Prostate gland (tissue), 2 donors: ENCODE measurements at regions not wholly inside any gene's neighbourhood (a gene's known extent, or its start where the extent isn't known, plus 50 kb on each side); places are given as distances from the start of the nearest gene placed in this dataset.

ENCODE experiments used
- DNase-seq: peaks from one replicate; pipeline ENCODE4 v3.0.0-alpha.2; 2019; ENCODE audit warnings: low spot score
- H3K27ac ChIP-seq, 2 donors: fragments of 200-600 bp; sonication (generic); 2 replicates each; pipeline ENCODE4 v1.5.1; 2017 to 2019
- H3K27me3 ChIP-seq: fragments of 200-600 bp; sonication (generic); replicated peaks from 2 replicates; pipeline ENCODE4 v1.5.1; 2019; ENCODE audit not compliant: insufficient read depth
- H3K36me3 ChIP-seq, 2 donors: fragments of 200-600 bp; sonication (generic); 1 replicate in 1 of 2; 2 replicates in 1 of 2; pipeline versions ENCODE4 v1.5.1 to v1.8.1; 2017 to 2019
- H3K4me1 ChIP-seq: fragments of 200-600 bp; sonication (generic); replicated peaks from 2 replicates; pipeline ENCODE4 v1.5.1; 2019
- H3K4me3 ChIP-seq, 2 donors: fragments of 200-600 bp; sonication (generic); 2 replicates each; pipeline ENCODE4 v1.5.1; 2017 to 2019
- H3K9me3 ChIP-seq: fragments of 200-600 bp; sonication (generic); 2 replicates; pipeline ENCODE4 v1.5.1; 2017
- CTCF ChIP-seq, 4 experiments: fragments of 200-600 bp in 2 of 4; fragments of 450-650 bp in 2 of 4; sonication (generic) in 2 of 4; IDR thresholded peaks; 1 replicate in 3 of 4; 2 replicates in 1 of 4; pipeline ENCODE4 v1.5.1; 2016 to 2019; ENCODE audit warnings: antibody characterized with exemption in 4 of 4, mild to moderate bottlenecking in 2 of 4, moderate library complexity in 2 of 4
- POLR2A ChIP-seq: fragments of 450-650 bp; IDR thresholded peaks from one replicate; pipeline ENCODE4 v1.6.1; 2016; ENCODE audit warnings: antibody characterized with exemption, mild to moderate bottlenecking
- POLR2AphosphoS5 ChIP-seq: sonication (generic); formaldehyde crosslinking; IDR thresholded peaks from one replicate; pipeline ENCODE4 v1.6.1; 2017; ENCODE audit warnings: antibody characterized with exemption
- WGBS: methylation state at CpG from one replicate; pipeline ENCODE4 v1.1.5; 2018; 5-methylcytosine and 5-hydroxymethylcytosine counted together
- intact Hi-C: fragments of 100-400 bp; cut with DNase I; formaldehyde crosslinking; loops from one replicate; pipeline ENCODE4 v1.14.2; 2022

DNA sequence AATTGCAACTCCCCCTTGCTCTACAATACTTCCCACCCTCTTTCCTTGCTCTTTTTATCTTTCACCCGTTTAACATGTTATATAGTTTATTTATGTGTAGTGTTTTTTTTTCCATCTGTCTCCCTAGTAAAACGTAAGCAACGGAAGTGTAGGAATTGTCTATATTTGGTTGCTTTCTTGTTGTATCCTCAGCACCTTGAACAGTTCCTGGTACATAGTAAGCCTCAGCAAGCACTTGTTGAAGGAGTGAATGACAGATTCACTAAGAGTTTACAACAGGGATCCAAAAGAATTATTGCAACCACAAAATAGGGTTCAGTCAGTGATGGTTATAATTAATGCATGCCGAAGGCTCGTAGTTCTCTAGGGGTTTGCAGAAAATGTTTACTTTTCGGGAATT lies 242.7 kb downstream of the SAMD5 start:
- Histone ChIP-seq H3K4me1 (no peaks in the 10 kb centered on the region), H3K4me3 (no peak overlapping the region), H3K9me3 (no peaks in the 10 kb centered on the region), H3K27ac (no peak overlapping the region), H3K36me3 (no peaks in the 10 kb centered on the region), H3K27me3 (no peaks in the 10 kb centered on the region)
- TF ChIP-seq CTCF (IDR thresholded peaks at IDR 0.05) (no peak), POLR2A (no peak), POLR2AphosphoS5 (no peak)
- intact Hi-C loops = no loop called here
- DNase-seq = no peak
- 78% methylated on average over 6 of the region's 6 CpGs for WGBS

DNA sequence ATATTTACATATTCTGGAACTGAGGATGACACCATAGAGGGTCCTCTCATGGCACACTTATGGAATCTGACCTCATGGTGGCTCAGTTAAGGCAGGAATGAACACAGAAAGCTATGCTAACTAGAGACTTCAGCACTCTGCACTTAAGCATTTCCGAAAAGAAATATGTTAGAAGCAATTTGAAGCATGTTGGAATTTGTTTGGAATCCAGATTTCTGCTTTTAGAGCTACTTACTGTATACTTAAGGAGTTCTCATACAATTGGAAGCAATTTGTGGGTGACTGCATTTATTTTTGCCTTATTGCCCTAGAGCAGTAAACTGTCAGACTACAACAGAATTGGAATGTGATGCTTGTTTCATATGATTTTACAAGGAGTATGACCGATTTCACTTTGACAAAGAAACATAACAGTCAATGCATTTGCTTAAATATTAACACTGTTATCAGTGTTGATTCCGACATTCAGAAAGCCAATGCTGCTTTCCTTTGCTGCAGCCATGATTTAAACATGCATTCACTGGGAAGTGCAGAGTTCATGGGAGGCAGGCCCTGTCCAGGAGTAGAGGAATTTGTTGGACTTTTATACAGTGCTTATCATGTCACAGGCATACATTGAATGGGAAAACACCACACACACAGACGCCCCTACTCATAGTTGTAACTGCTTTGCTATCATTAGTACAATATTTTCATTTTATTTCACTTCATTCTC lies 244.4 kb downstream of the SAMD5 start:
- 31% methylated on average over 4 of the region's 4 CpGs for WGBS
- H3K36me3 ChIP-seq = no peaks in the 10 kb centered on the region
- no peaks in the 10 kb centered on the region for H3K4me1 ChIP-seq
- no peak for DNase-seq
- no peaks in the 10 kb centered on the region for H3K9me3 ChIP-seq
- H3K4me3 ChIP-seq = no peak overlapping the region
- TF ChIP-seq POLR2AphosphoS5 = no peak
- TF ChIP-seq POLR2A = no peak
- no peak for TF ChIP-seq CTCF (IDR thresholded peaks at IDR 0.05)
- intact Hi-C loops = no loop called here
- no peak overlapping the region for H3K27ac ChIP-seq
- no peaks in the 10 kb centered on the region for H3K27me3 ChIP-seq

DNA sequence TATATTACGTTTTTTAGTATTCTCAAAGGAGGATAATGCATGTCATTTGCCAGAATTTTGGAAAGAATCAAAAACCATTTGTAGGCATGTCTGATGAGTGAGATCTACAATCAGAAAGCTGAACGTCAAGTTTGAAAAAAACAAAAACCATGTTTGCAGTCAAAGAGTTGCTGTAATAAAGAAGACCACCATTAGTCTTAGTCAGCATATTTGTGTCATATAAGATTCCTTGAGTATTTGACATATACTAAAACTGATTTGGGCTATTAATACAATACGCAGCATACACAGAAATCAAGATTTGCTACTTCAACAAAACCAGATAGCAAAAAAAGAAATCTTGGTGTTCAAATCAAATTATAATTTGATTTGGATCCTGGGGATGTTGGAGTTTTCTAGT lies 247.5 kb downstream of the SAMD5 start:
- WGBS = 90% methylated on average over 3 of the region's 3 CpGs
- DNase-seq = no peak
- H3K4me1 ChIP-seq = no peaks in the 10 kb centered on the region
- H3K4me3 ChIP-seq = no peak overlapping the region
- H3K36me3 ChIP-seq = no peaks in the 10 kb centered on the region
- H3K27ac ChIP-seq = no peak overlapping the region
- no peaks in the 10 kb centered on the region for H3K27me3 ChIP-seq
- no peak for TF ChIP-seq POLR2AphosphoS5
- no peak for TF ChIP-seq CTCF (IDR thresholded peaks at IDR 0.05)
- TF ChIP-seq POLR2A = no peak
- no peaks in the 10 kb centered on the region for H3K9me3 ChIP-seq
- intact Hi-C loops = no loop called here

- Histone ChIP-seq H3K4me3 (no peak overlapping the region), H3K4me1 (no peaks in the 10 kb centered on the region), H3K27ac (no peak overlapping the region), H3K27me3 (no peaks in the 10 kb centered on the region), H3K36me3 (no peaks in the 10 kb centered on the region), H3K9me3 (no peaks in the 10 kb centered on the region)
- WGBS = 47% methylated on average over 3 of the region's 3 CpGs
- intact Hi-C loops = no loop called here
- no peak for DNase-seq
- TF ChIP-seq POLR2AphosphoS5 = no peak
- TF ChIP-seq CTCF (IDR thresholded peaks at IDR 0.05) = no peak
- TF ChIP-seq POLR2A = no peak
Measured at GRCh38 chr6:147756891-147757290, 248.4 kb downstream of the SAMD5 start.

DNA sequence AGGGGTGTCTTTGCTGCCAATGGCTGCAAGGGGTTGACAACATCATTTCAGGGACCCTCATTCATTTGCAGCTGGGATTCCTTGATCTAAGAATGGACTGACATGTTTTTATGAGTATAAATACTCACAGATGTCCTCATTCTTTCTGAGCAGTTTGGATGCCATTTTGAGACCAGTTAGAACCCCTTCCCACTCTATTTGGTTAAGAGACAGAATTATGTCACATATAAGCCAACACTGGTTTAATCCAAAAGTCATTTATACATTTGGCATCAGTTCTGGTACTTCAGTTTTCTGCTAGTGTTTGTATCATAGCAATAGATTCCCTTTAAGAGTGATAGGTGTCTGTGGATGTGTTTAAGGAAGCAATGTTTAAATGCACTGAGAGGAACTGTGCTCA lies 248.8 kb downstream of the SAMD5 start:
- intact Hi-C loops = no loop called here
- H3K4me3 ChIP-seq = no peak overlapping the region
- TF ChIP-seq POLR2AphosphoS5 (no peak), CTCF (IDR thresholded peaks at IDR 0.05) (no peak), POLR2A (no peak)
- no peak overlapping the region for H3K27ac ChIP-seq
- no peaks in the 10 kb centered on the region for H3K36me3 ChIP-seq
- H3K27me3 ChIP-seq = no peaks in the 10 kb centered on the region
- no peak for DNase-seq
- no peaks in the 10 kb centered on the region for H3K9me3 ChIP-seq
- H3K4me1 ChIP-seq = no peaks in the 10 kb centered on the region
